ENCODE measurements at regions not wholly inside any gene's neighbourhood (a gene's known extent, or its start where the extent isn't known, plus 50 kb on each side); places are given as distances from the start of the nearest gene placed in this dataset.

DNA sequence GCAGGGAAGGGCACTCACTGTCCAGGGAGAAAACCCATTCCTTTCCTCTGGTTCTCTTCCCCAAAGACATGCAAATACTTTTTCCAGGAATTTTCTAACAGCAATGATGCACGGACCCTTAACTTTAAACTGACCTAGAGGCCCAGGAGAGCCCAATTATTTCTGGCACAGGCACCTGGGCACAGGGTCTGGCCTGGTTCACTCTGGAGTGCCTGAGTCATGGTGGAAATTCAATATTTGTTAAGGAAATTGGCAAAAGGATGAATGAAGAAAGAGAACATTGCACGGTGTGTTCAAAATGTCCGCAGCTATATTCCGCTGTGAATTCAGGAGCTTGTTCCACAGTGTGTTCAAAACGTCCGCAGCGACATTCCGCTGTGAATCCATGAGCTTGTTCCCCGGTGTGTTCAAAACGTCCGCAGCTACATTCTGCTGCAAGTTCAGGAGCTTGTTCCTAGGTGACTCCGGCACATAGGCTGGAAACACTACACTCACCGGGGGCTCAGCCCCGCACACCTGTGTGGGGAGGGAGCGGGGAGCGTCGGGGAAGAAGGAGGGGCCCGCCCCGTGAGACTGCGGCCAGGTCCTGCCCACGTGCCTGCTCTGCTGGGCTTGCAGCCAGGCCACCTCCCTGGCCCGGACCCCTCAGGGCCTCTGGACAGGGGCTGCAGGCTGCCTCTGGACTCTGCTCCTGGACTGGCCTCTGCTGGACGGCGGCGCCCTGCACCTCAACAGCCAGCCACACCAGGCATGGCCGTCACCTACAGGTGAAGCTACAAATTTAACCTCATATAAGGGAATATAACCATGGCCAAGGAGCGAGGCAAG lies 72.0 kb upstream of the FAM20C start:
- no peak for DNase-seq (ENCODE audit: low spot score)

DNA sequence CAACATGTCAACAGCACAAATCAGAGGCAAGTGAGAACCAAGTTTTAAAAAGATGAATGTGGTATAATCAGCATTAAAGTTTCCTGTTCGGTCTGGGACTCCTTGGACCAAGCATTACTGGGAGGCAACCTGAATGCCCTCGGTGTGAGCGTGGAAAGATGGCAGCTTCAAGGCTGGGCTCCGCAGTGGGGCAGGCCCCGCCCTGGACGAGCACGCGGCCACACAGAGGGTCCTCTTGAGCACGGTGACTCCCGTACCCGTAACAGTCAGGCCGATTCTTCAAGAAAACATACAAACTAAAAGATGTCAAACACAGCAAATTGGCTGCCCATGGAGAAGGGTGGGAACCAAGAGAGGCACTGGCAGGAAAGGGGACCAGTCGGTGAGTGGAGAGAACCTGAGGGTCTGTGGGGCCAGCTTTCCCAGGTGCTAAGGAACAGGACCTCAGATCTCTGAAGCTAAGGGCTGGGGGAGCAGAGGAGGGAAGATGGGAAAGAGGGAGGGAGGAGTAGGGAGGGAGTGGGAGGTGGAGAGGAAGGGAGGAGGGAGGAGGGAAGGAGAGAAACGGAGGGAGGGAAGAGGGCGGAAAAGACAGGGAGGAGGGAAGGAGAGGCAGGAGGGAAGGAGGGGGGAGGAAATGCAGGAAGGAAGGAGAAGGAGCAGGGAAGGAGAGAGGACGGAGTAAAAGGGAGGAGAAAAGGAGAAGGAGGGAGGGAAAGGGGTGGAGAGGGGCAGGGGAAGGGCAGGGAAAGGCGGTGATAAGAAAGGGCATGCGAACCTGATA lies 71.2 kb upstream of the FAM20C start:
- DNase-seq (ENCODE audit: low spot score), result no peak

DNA sequence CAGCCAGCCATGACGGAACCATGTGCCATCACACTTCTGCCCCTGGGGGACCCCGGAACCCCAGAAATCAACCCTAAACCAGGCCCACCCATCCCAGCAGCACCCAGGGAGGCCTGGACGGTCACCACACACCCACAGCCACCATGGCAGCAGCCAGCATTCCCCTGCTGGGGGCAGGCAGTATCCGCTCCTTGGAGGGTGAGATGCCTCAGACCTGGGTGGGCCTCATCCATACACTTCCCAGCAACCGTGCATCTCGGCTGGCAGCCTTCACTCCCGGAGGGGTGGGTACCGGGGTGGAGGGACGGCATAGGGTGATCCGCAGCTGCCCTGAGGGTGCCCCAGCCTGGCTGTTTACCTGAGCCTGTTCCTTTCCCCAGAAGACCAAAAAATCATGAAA lies 69.1 kb upstream of the FAM20C start:
- DNase-seq (ENCODE audit: low spot score), result no peak

DNA sequence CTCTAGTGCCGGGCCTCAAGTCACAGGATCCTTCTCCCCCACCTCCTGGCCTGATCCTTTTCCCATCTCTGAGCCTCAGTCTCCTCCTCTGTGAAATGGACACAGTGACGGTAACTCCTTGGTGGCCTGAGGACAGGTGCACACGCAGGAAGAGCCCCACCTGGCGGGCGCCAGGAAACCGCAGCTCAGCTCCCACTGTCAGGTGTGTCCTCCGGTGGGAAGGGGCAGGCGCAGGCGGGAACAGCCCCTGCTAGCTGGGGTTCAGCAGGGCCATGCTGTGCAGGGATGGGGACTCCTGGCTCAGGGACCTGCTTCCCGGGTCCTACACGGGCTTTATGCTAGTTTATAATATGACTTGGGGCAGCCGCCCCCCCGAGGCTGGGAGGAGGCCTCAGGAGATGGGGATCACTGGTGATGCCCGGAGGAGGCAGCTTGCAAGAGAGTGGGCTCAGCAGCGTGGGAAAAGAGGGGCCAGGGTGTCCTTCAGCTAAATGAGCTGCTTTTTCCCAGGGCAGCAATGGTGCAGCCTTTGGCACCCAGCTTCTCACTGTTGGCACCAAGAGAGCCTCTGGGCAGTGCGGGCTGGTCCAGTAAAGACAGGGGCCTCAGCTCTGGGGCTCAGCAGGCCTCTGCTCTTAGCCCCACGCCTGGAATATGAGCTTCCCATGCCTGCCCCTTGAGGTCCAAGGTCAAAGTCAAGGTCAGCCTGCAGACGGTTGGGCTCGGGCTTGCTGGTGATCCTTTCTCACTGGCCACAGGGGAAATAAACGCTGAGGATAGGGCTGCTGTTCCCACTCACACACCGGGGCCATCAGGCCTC lies 68.0 kb upstream of the FAM20C start:
- DNase-seq (ENCODE audit: low spot score), result no peak

DNA sequence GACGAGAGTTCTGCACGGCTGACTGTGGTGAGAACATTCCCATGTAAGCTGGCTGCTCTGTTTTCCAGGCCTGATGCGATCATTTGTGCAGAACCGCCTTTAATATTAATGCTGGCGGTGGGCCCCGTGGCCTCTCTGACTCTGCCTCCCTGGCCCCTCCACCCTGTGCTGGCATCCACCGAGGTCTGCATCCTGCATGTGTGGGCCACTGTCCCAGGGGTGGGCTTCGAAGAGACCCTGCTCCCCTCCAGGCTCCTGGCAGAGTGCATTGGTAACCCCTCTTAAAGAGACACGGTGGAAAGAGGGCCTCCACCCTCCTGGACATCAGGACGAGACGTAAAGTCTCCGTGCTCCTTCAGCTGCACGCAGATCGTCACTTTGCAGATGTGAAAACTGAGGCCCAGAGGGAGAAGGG lies 67.3 kb upstream of the FAM20C start:
- no peak for DNase-seq (ENCODE audit: low spot score)

DNA sequence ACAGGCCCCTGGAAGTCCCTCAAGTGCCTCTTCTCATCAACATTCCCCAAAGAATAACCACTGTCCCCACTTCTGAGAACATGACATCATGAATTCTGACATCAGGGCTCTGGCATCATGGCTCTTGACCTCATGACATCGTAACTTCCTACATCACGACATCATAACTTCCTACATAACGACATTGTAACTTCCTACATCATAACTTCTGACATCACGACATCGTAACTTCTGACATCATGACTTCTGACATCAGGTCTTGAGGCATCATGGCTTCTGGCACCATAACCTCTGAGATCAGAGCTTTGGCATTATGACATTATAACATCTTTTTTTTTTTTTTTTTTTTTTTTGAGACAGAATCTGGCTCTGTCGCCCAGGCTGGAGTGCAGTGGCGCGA lies 66.7 kb upstream of the FAM20C start:
- no peak for DNase-seq (ENCODE audit: low spot score)

DNA sequence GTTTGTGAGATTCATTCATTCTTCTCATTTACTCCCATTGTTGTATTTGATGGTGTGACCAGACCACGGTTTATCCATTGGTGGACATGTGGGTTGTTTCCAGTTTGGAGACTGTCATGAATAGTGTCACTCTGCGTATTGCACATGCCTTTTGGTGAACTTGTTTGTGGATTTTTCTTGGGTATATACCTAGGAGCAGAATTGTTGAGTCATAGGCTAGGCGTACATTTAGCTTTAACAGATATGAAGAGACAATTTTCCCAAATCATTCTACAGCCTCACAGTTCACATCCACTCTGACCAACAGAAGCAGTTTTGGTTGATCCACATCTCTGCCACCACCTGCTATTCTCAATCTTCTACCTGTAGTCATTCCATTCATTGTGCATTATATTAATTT lies 66.0 kb upstream of the FAM20C start:
- no peak for DNase-seq (ENCODE audit: low spot score)

DNA sequence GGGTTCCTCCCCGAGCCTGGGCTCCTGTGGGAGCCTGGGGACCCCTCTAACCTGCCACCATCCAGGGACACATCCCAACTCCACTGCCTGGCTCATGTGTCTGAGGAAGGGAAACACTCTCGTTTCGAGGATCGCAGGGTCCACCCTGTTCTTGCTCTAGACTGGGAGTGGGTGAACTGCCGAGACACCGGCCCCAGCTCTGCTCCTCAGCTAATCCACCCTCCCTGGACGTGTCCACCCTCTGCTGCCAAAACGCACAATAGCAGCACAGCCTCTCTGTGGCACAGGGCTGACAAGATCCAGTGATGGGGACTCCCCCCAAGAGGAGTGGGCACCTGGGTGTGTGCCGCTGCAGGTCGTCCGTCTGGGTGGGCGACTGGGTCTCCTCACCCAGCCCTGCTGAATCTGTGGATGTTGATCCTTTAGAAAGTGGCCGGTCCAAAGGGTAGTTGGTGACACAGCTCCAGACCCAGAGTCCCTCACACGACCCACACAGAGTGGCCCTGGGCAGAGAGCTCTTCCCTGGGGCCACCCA lies 65.2 kb upstream of the FAM20C start:
- no peak for DNase-seq (ENCODE audit: low spot score)

DNA sequence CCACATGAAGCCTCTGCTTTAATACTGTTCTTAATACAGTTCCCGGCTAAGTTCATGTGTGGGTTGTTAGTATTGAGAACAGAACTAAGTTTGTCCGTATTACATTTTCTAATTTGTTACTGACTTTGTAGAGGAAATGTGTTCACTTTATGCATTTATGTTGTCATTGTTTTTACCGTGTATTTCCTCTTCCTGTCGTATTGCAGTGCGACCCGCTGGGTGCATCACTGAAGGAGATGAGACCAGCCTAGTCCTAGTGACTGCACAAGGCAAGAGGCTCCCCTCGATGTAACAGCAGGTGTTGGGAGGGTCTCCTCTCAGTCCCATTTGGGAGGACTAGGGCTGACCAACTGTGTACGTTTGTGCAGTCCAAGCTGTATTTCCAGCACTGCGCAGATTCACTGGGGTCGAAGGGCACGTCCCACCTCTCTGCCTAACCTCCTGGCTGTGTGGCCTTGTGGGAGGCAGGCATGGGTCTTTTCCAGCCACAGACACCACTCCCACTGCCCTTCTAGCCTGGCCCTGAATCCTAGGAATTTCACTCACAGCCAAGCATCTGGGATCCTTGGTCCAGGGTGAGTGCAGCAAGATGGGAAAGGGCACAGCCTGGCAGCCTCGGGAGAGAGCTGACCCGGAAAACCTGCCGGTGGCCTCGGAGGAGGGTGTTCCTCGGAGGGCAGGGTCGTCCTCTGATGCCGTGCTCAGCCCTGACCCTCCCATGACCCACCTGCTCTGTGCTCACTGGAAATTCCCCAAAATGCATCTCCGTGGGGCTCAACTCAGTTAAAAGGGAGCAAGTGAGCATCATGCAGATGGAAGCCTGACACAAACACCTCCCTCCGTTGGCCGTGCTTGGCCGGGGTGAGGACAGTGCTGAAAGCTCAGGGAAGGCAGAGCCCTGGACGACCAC lies 63.9 kb upstream of the FAM20C start:
- no peak for DNase-seq (ENCODE audit: low spot score)

DNA sequence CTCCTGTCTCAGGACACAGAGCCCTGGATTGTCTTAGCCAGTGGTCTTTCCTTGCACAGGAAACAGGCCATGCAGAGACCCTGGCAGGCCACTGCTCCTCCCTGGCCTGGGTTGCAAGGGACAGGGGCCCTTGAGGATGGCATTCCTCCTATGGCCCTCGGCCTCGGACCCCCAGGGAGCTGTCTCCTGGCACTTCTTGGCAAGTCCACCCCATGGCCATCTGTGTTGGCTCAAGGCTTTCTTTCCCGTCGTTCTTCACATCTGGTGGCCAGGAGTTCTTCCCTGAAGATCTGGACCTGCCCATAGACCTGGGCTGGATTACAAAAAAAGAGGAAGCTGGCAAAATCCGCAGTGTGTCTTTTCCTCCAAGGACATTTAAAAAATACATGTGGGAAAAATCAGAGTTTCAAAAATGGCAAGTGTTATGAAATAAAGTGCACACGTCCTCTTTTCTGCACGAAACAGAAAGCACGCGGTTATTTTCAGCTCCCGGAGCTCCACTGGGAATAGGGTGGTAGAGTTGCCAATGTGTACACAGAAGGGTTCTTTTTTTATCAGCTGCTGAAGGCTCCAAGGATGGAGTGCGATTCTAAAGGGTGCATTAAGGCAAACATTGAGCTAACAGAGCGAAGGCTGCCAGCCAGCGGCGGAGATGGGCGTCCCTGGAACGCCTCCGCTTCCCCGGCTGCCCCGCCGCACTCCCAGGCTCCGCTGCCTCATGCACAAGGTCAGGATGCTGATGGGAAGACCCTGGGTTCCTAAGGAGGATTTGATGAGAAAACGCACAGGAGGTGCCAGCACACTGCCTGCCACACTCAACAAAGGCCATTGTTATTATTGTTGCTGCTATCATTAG lies 62.8 kb upstream of the FAM20C start:
- no peak for DNase-seq (ENCODE audit: low spot score)

DNA sequence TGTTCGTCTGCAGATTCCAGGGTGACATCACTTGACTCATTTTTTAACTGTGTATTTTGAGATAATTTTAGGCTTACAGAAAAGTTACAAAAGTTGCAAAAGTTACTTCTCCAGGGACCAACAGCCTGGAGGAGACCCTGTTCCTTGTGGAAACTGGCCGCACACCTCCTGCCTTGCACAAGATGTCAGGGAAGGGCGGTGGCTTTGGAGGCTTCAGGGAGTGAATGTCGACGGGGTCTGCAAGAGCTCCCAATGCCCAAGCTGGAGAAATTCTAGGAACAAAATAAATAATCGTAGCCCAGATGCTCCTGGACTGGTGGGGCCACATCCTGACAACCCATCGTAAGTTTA lies 62.2 kb upstream of the FAM20C start:
- DNase-seq (ENCODE audit: low spot score), result no peak

DNA sequence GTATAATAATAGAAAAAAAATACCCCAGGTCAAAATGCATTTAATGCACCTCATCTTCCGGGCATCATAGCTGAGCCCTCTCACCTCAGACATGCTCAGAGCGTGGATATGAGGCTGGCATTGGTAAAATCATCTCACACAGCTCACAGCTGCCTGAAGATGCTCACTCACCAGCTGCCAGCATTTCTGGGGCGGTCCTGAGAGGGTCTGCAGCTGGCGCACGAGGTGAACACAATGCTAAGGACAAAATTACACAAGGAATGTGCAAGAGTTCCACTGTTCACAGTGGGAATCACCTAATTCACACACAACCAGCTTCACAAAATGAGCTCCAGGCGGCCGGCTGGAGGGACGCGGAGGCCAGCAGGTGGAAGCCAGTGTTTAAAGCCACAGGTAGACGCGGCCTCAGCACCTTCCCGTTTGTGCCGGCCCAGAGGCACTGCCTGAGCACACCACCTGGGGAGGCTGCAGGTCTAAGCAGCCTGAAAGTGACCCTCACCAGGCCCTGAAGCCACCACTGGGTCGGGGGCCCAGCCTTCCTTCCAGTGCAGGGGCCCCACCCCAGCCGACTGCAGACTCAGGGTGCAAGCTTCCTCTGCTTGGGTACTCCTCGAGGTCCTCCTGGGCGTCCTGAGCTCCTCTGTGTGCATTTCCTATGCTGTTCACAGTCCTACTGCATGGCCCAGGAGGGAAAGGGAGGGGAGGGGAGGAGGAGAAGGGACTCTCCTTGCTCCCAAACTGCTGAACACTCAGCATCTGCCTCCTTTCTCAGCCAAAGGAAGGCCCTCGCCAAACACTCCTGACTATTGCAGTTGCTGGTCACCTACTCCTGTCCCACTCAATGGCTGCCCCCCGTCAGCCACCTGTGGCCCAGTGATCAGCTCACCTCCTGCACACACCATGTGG lies 61.2 kb upstream of the FAM20C start:
- DNase-seq (ENCODE audit: low spot score), result no peak

DNA sequence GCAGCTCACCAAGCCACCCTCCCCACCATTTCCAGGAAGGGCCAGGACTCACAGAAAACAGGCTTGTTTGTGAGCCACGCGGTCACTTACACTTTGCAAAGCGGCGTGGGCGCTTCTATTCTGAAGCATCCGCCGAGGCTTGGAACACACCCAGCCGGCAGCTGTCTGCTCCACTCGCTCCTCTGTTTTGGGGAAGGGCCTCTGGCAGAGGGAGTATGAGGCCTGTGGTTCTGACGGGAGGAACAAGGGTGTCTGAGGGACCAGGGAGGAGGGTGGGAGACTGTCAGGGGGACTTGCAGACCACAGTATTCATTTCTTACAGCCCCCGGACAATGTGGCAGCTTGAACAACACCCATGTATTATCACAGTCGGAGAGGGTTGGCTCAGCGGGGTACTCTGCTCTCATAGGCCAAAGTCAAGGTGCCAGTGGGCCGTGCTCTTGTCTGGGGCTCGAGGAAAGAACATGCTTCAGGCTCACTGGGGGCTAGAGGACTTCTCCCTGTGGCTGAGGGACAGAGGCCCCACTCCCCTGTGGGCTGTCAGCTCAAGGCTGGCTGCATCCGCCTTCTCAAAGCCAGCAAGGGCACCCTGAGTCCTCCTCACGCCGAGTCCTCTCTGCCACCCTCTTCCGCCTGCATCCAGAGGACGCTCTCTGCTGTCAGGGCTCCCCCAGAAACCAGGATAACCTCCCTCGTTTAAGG lies 60.4 kb upstream of the FAM20C start:
- no peak for DNase-seq (ENCODE audit: low spot score)

DNA sequence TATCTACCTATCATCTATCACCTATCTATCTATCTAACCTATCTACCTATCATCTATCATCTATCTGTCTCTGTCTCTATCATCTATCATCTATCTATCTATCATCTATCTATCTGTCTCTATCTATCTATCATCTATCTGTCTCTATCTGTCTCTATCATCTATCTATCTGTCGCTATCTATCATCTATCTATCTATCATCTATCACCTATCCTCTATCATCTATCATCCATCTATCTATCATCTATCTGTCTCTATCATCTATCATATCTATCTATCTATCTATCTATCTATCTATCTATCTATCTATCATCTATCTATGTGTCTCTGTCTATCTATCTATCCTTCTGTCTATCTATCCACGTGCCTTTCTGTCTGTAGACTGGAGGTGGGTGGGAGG lies 59.5 kb upstream of the FAM20C start:
- no peak for DNase-seq (ENCODE audit: low spot score)

DNA sequence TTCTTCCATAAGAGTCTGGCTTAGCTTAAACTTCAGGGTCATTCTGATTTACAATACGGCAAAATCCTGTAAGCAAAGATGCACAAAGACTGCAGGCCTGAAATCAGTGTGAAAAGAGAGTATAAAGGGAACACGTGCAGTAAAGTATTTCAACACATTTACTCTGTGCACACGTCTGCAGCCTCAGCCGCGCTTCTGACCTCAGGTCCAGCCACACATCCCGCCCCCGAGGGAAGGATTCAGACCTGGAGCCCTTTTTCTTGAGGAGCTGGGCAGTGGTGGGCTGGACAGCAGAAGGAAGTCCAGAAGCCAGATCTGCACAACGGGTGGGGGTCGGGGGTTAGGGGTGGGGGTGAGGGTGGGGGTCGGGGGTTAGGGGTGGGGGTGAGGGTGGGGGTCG lies 58.9 kb upstream of the FAM20C start:
- DNase-seq (ENCODE audit: low spot score), result no peak

DNA sequence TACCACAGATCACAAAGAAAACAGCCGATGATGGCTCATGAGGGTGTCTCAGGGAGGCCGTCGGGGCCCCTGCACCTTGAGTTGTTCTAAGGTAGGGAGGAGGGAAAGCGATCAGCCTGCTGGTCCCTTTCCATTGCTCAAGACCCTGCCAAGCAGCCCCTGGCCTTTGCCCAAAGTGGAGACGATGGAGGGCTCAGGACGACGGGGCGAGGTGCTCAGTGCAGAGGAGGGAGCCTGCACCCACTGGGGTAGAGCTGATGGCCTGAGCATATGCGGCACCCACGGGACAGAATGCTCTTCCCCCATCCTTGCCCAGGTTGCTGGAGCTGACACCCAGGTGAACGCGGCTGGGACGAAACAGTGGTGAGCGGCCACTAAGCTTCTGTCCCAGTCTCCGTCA lies 58.3 kb upstream of the FAM20C start:
- no peak for DNase-seq (ENCODE audit: low spot score)

DNA sequence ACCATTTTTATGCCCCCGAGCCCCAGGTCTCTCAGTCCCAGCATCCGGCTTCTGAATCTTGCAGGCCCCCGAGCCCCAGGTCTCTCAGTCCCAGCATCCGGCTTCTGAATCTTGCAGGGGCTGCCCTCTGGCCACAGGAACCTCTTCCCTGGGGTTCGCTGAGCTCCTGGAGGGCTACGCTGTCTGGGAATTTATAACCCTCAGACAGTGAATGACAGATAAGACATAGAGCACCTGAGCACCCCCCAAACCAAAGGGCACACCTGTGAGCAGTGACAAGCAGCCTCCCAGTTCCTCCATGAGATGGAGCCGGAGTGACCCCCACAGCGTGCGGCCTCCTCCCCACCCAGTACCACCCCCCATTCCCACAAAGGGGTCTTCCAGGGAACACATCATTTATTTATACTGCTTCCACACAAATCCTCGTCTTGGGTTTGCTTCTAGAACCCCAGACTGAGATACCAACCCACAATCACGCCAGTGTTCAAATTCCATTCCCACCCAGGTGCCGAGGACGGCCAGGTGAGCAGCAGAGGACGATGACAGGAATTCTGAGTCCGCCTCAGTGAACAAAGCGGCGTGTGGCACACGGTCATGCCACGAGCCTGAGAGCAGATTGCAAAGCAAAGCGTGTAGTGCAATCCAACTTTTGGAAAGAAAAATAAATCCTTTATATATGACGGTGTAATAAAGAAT lies 57.7 kb upstream of the FAM20C start:
- no peak for DNase-seq (ENCODE audit: low spot score)

DNA sequence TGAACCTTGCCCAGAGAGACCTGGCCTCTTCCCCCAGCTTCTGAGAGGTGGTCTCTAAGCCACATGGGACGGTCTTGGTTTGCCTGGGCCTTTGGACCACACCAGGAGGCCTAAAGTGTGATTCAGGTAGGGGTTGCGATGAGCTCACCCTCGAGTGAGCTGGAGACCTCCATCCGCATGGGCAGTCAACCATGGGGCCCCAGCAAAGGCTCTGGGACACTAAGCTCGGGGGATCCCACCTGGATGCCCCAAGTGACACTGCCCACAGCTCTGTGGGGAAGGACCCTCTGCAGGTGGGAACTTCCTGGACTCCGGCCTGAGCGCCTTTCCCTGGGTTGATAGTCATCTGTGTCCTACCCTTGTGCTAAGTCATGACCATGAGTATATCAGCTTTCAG lies 57.1 kb upstream of the FAM20C start:
- no peak for DNase-seq (ENCODE audit: low spot score)
